Endodermal cell (in vitro differentiated cells): ENCODE measurements at regions not wholly inside any gene's neighbourhood (a gene's known extent, or its start where the extent isn't known, plus 50 kb on each side); places are given as distances from the start of the nearest gene placed in this dataset.

ENCODE experiments used
- DNase-seq: peaks from one replicate; pipeline ENCODE4 v3.0.0-alpha.2; 2017
- H3K27ac ChIP-seq: 2 replicates; pipeline ENCODE4 v1.5.1; 2013; ENCODE audit warnings: mild to moderate bottlenecking, low read depth, low read length, moderate library complexity
- H3K27me3 ChIP-seq: 2 replicates; pipeline ENCODE4 v1.6.1; 2013; ENCODE audit warnings: mild to moderate bottlenecking, low read length, moderate library complexity; ENCODE audit not compliant: insufficient read depth, control insufficient read depth, poor library complexity, severe bottlenecking
- H3K36me3 ChIP-seq: 2 replicates; pipeline ENCODE4 v1.7.0; 2013; ENCODE audit warnings: mild to moderate bottlenecking, low read length, moderate library complexity; ENCODE audit not compliant: control insufficient read depth, insufficient read depth
- H3K4me1 ChIP-seq: one replicate; pipeline ENCODE4 v1.7.0; 2013; ENCODE audit warnings: low read length; ENCODE audit not compliant: control insufficient read depth, insufficient read depth
- H3K4me3 ChIP-seq: 2 replicates; pipeline ENCODE4 v1.5.1; 2013; ENCODE audit warnings: mild to moderate bottlenecking, low read length, moderate library complexity
- H3K9ac ChIP-seq: 2 replicates; pipeline ENCODE4 v1.6.1; 2013; ENCODE audit warnings: mild to moderate bottlenecking, low read length, moderate library complexity; ENCODE audit not compliant: poor library complexity, severe bottlenecking; ENCODE audit errors: extremely low read depth
- H3K9me3 ChIP-seq: 2 replicates; pipeline ENCODE4 v1.6.1; 2013; ENCODE audit warnings: mild to moderate bottlenecking, low read length, moderate library complexity; ENCODE audit not compliant: control insufficient read depth
- H3K27ac Mint-ChIP-seq: 2 replicates; pipeline ENCODE4 v1.8.0; 2020; ENCODE audit warnings: mixed read lengths
- H3K27me3 Mint-ChIP-seq: 2 replicates; pipeline ENCODE4 v1.8.0; 2021; ENCODE audit warnings: mild to moderate bottlenecking, mixed read lengths; ENCODE audit not compliant: insufficient read depth
- H3K36me3 Mint-ChIP-seq: 2 replicates; pipeline ENCODE4 v1.8.0; 2020; ENCODE audit warnings: low read depth, mixed read lengths
- H3K4me1 Mint-ChIP-seq: 2 replicates; pipeline ENCODE4 v1.8.0; 2020; ENCODE audit warnings: mixed read lengths
- H3K4me3 Mint-ChIP-seq: 2 replicates; pipeline ENCODE4 v1.8.0; 2020; ENCODE audit warnings: mild to moderate bottlenecking, moderate library complexity, mixed read lengths
- H3K9me3 Mint-ChIP-seq: 2 replicates; pipeline ENCODE4 v1.8.0; 2020; ENCODE audit warnings: mild to moderate bottlenecking, mixed read lengths
- WGBS, 2 experiments: methylation state at CpG; one replicate each; pipeline versions ENCODE4 v1.1.5 to v1.1.7; 2013; ENCODE audit warnings: missing lambda C conversion rate in 2 of 2, mixed read lengths in 1 of 2; ENCODE audit not compliant: insufficient coverage in 1 of 2, insufficient read length in 1 of 2; 5-methylcytosine and 5-hydroxymethylcytosine counted together
- TF ChIP-seq, protein P1 (sequence below): fragments of 200-600 bp; sonication (generic); conservative IDR thresholded peaks from 2 replicates; pipeline ENCODE4 v1.5.0; 2021; ENCODE audit warnings: antibody characterized with exemption, mild to moderate bottlenecking

DNA sequence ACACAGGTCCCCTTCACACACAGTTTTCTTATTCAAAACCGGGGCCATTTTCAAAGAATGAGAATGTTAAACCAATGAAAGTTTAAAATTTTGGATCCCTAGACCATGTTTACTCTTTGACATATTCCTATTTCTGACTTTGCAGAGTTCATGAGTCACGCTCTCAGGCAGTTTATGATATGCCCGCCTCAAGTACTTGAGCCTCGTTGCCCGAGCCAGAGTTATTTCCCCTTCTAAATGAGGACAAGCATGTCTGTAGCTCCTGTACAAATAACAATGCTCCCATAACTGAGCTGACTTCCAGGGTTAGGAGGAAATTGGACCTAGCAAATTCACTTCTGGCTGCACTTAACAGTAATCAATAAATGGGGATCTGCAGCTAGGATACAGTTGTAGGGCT is 87.9 kb upstream of the PDE1C start:
- H3K9me3 ChIP-seq = no peaks in the 10 kb centered on the region
- no peaks in the 10 kb centered on the region for H3K4me1 ChIP-seq
- Mint-ChIP-seq H3K4me3 (no peak overlapping the region), H3K4me1 (peaks cover 2% of the 10 kb centered on the region), H3K36me3 (no peaks in the 10 kb centered on the region), H3K9me3 (no peaks in the 10 kb centered on the region), H3K27me3 (peaks cover 7% of the 10 kb centered on the region), H3K27ac (no peak overlapping the region)
- WGBS, 2 experiments = 86 to 94% methylated on average over 3 to 5 of the region's 5 CpGs
- no peaks in the 10 kb centered on the region for H3K27me3 ChIP-seq
- no peak for DNase-seq
- H3K27ac ChIP-seq = no peak overlapping the region
- no peak overlapping the region for H3K4me3 ChIP-seq
- no peak overlapping the region for H3K9ac ChIP-seq
- no peaks in the 10 kb centered on the region for H3K36me3 ChIP-seq
- TF ChIP-seq, protein P1, sequence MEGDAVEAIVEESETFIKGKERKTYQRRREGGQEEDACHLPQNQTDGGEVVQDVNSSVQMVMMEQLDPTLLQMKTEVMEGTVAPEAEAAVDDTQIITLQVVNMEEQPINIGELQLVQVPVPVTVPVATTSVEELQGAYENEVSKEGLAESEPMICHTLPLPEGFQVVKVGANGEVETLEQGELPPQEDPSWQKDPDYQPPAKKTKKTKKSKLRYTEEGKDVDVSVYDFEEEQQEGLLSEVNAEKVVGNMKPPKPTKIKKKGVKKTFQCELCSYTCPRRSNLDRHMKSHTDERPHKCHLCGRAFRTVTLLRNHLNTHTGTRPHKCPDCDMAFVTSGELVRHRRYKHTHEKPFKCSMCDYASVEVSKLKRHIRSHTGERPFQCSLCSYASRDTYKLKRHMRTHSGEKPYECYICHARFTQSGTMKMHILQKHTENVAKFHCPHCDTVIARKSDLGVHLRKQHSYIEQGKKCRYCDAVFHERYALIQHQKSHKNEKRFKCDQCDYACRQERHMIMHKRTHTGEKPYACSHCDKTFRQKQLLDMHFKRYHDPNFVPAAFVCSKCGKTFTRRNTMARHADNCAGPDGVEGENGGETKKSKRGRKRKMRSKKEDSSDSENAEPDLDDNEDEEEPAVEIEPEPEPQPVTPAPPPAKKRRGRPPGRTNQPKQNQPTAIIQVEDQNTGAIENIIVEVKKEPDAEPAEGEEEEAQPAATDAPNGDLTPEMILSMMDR = no peak

DNA sequence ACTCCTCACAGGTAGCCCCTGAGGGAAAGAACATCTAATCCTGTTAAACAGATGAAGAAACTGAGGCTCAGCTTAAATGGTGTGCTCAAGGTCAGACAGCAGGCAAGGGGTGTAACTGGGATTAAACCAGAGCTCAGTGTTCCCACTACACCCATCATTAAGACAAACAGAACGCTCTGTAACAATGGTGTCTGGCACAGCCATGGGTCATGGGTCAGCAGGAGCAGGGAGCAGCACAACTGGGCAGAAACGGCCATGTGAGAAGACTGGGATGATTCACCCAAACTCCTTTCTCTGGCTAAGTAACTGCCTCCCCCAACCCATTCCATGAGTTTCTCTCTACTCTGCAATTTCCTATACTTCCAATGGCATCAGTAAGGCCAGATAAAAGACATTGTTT is 85.5 kb upstream of the PDE1C start:
- Histone ChIP-seq H3K36me3 (no peaks in the 10 kb centered on the region), H3K27me3 (no peaks in the 10 kb centered on the region), H3K27ac (no peak overlapping the region), H3K4me1 (no peaks in the 10 kb centered on the region), H3K9me3 (no peaks in the 10 kb centered on the region), H3K9ac (no peak overlapping the region), H3K4me3 (no peak overlapping the region)
- Mint-ChIP-seq H3K36me3 (no peaks in the 10 kb centered on the region), H3K4me1 (no peaks in the 10 kb centered on the region), H3K9me3 (peaks cover 4% of the 10 kb centered on the region), H3K4me3 (no peak overlapping the region), H3K27me3 (peaks cover 7% of the 10 kb centered on the region), H3K27ac (no peak overlapping the region)
- DNase-seq = no peak
- TF ChIP-seq, protein P1 = no peak
- 63 to 87% methylated on average over 1 to 2 of the region's 2 CpGs for WGBS, 2 experiments

DNA sequence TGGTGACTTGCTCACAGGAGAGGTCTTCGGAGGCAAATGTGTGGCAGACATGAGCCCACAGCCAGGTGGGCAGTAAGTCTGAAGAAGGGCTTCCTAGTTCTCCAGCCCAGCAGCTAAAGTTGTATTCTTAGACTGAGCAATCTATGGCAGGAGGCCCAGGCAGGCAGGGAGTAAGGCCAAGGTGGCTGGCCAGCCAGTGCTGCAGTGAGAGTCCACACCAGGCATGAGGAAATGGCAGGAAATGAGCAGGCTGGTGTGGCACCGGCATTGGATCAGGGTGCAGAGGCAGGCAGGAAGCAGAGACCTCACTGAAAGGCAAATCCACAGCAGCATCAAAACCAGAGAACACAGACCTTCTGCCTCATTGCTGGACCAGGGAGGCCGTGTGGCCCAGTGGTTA is 84.6 kb upstream of the PDE1C start:
- peaks cover 5% of the 10 kb centered on the region for H3K27me3 Mint-ChIP-seq
- H3K4me3 Mint-ChIP-seq = no peak overlapping the region
- H3K36me3 ChIP-seq = no peaks in the 10 kb centered on the region
- no peak overlapping the region for H3K27ac Mint-ChIP-seq
- no peaks in the 10 kb centered on the region for H3K9me3 ChIP-seq
- H3K9me3 Mint-ChIP-seq = peaks cover 4% of the 10 kb centered on the region
- H3K36me3 Mint-ChIP-seq = no peaks in the 10 kb centered on the region
- TF ChIP-seq, protein P1 = no peak
- no peaks in the 10 kb centered on the region for H3K27me3 ChIP-seq
- no peak overlapping the region for H3K27ac ChIP-seq
- no peak overlapping the region for H3K9ac ChIP-seq
- WGBS, 2 experiments = 93 to 96% methylated on average over 2 to 3 of the region's 3 CpGs
- H3K4me3 ChIP-seq = no peak overlapping the region
- no peaks in the 10 kb centered on the region for H3K4me1 ChIP-seq
- no peak for DNase-seq
- H3K4me1 Mint-ChIP-seq = peaks cover 3% of the 10 kb centered on the region
